Sigmoid colon (tissue), 4 donors: ENCODE measurements at regions not wholly inside any gene's neighbourhood (a gene's known extent, or its start where the extent isn't known, plus 50 kb on each side); places are given as distances from the start of the nearest gene placed in this dataset.
"Not testable (repeated sequence)": the region's sequence is repeated elsewhere in the genome, so short reads cannot be mapped to it uniquely, and the experiment has no call there.

Source experiments
- CTCF ChIP-seq, 4 experiments: fragments of 450-650 bp in 3 of 4; fragments of 200-600 bp in 1 of 4; IDR thresholded peaks; one replicate each; pipeline ENCODE4 v1.5.1; 2016 to 2019; ENCODE audit warnings: antibody characterized with exemption in 4 of 4, mild to moderate bottlenecking in 3 of 4, moderate library complexity in 2 of 4
- POLR2A ChIP-seq, 2 donors: fragments of 450-650 bp; IDR thresholded peaks; one replicate each; pipeline ENCODE4 v1.6.1; 2016; ENCODE audit warnings: antibody characterized with exemption in 2 of 2, mild to moderate bottlenecking in 2 of 2, moderate library complexity in 2 of 2
- POLR2AphosphoS5 ChIP-seq, 4 donors: sonication (generic); formaldehyde crosslinking; IDR thresholded peaks; one replicate each; pipeline ENCODE4 v1.6.1; 2017; ENCODE audit warnings: antibody characterized with exemption in 4 of 4

- not testable (repeated sequence) for TF ChIP-seq CTCF, POLR2A, POLR2AphosphoS5 (IDR thresholded peaks at IDR 0.05)
Observed at GRCh38 chr11:67793750-67794149, 119.3 kb upstream of the ALDH3B2 start.
